GM12892 (cell line): ENCODE measurements at regions not wholly inside any gene's neighbourhood (a gene's known extent, or its start where the extent isn't known, plus 50 kb on each side); places are given as distances from the start of the nearest gene placed in this dataset.

Experiments
- POLR2A ChIP-seq: IDR thresholded peaks from 2 replicates; pipeline ENCODE4 v1.6.1; 2011; ENCODE audit warnings: low read depth, low read length, control low read depth
- POLR2AphosphoS5 ChIP-seq: IDR thresholded peaks from 2 replicates; pipeline ENCODE4 v1.6.1; 2011; ENCODE audit warnings: low read depth, low read length, control low read depth

DNA sequence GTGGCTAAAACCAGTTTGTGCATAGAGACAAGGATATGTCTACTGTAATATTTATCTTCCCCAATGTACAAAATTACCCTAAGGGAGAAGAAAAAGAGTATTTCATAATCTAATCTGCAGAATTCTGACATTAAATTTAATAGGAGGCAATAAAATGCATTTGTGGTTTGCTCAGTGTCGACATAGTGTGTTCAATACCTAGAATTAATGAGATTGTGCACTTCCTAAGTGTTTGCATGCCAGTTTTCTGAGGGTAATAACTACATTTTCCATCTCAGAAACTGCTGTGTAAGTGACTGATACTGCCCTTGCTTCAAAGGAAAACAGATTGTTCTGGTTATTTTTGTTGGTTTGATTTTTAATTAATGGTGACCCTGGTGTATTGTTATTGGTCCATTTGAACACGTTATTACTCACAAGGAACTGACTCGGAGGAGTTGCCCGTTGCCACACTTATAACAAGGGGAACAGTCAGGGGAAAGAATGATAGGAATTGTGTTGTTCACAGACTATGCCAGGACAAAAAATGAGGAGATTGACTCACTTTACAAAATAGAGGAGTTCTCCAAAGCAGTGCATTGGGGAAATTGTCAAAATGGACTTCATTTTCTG is 960.3 kb upstream of the TMEM132C start:
- no peak for TF ChIP-seq POLR2A
- TF ChIP-seq POLR2AphosphoS5 = no peak
